Kidney epithelial cell (primary cell): ENCODE measurements at regions not wholly inside any gene's neighbourhood (a gene's known extent, or its start where the extent isn't known, plus 50 kb on each side); places are given as distances from the start of the nearest gene placed in this dataset.

Experiments
- DNase-seq: peaks from one replicate; pipeline ENCODE4 v3.0.0-alpha.2; 2010; ENCODE audit warnings: low read depth
- H3K27me3 ChIP-seq: 2 replicates; pipeline ENCODE4 v1.6.0; 2011; ENCODE audit warnings: low read length; ENCODE audit not compliant: control insufficient read depth, insufficient read depth
- H3K36me3 ChIP-seq: 2 replicates; pipeline ENCODE4 v1.5.1; 2011; ENCODE audit warnings: low read length; ENCODE audit not compliant: control insufficient read depth, insufficient read depth
- H3K4me3 ChIP-seq: 2 replicates; pipeline ENCODE4 v1.5.1; 2011; ENCODE audit warnings: low read depth, mild to moderate bottlenecking, control low read depth, low read length
- CTCF ChIP-seq: IDR thresholded peaks from 2 replicates; pipeline ENCODE4 v1.5.1; 2011; ENCODE audit warnings: mild to moderate bottlenecking, moderate library complexity, low read length, control low read depth, inconsistent platforms; ENCODE audit not compliant: insufficient read depth, poor library complexity, severe bottlenecking

GRCh38 chr20:21019468-21019813, 86.7 kb downstream of the LINC00237 start:
- no peak for TF ChIP-seq CTCF

GRCh38 chr20:21018576-21018975, 87.6 kb downstream of the LINC00237 start:
- H3K4me3 ChIP-seq, result no peak overlapping the region
- no peak for DNase-seq
- peaks cover 10% of the 10 kb centered on the region for H3K27me3 ChIP-seq
- H3K36me3 ChIP-seq, result no peaks in the 10 kb centered on the region
- TF ChIP-seq CTCF, result no peak

More at GRCh38 chr20:21019468-21019813, 86.7 kb downstream of the LINC00237 start:
- H3K4me3 ChIP-seq, result no peak overlapping the region
- no peaks in the 10 kb centered on the region for H3K36me3 ChIP-seq
- peaks cover 10% of the 10 kb centered on the region for H3K27me3 ChIP-seq
- no peak for DNase-seq

- DNase-seq, result no peak
- TF ChIP-seq CTCF, result no peak
- Histone ChIP-seq H3K4me3 (no peak overlapping the region), H3K27me3 (peaks cover 10% of the 10 kb centered on the region), H3K36me3 (no peaks in the 10 kb centered on the region)
These were observed 88.6 kb downstream of the LINC00237 start for GRCh38 chr20:21017528-21018085.

GRCh38 chr20:21016751-21017150, 89.4 kb downstream of the LINC00237 start:
- TF ChIP-seq CTCF, result no peak
- Histone ChIP-seq H3K27me3 (peaks cover 10% of the 10 kb centered on the region), H3K36me3 (no peaks in the 10 kb centered on the region), H3K4me3 (no peak overlapping the region)
- no peak for DNase-seq

GRCh38 chr20:21014528-21014927, 91.6 kb downstream of the LINC00237 start:
- Histone ChIP-seq H3K4me3 (no peak overlapping the region), H3K36me3 (no peaks in the 10 kb centered on the region), H3K27me3 (peaks cover under 1% of the 10 kb centered on the region)
- no peak for DNase-seq
- no peak for TF ChIP-seq CTCF

- DNase-seq, result no peak
- H3K36me3 ChIP-seq, result no peaks in the 10 kb centered on the region
- TF ChIP-seq CTCF, result no peak
- no peak overlapping the region for H3K4me3 ChIP-seq
- H3K27me3 ChIP-seq, result no peaks in the 10 kb centered on the region
These were observed 97.2 kb downstream of the LINC00237 start for GRCh38 chr20:21008951-21009350.
